ENCODE measurements at regions not wholly inside any gene's neighbourhood (a gene's known extent, or its start where the extent isn't known, plus 50 kb on each side); places are given as distances from the start of the nearest gene placed in this dataset.

- TF ChIP-seq CTCF (IDR thresholded peaks at IDR 0.05), result no peak
- no peak for TF ChIP-seq POLR2A (IDR thresholded peaks at IDR 0.05)
Observed at GRCh38 chr21:24011087-24011486, 1596.2 kb downstream of the MRPL39 start.

All from lower leg skin (tissue), 3 donors.